ENCODE measurements at regions not wholly inside any gene's neighbourhood (a gene's known extent, or its start where the extent isn't known, plus 50 kb on each side); places are given as distances from the start of the nearest gene placed in this dataset.
"Not testable (repeated sequence)": the region's sequence is repeated elsewhere in the genome, so short reads cannot be mapped to it uniquely, and the experiment has no call there.

GRCh38 chr7:89621925-89622641, 532.2 kb upstream of the STEAP1 start:
- TF ChIP-seq CTCF (IDR thresholded peaks at IDR 0.05; ENCODE audit: unreplicated experiment) = no peak
- no peak for DNase-seq (ENCODE audit: low spot score)
- Mint-ChIP-seq H3K27ac (ENCODE audit: unreplicated experiment) (no peak overlapping the region), H3K36me3 (ENCODE audit: low read depth, unreplicated experiment) (no peaks in the 10 kb centered on the region), H3K4me1 (ENCODE audit: unreplicated experiment) (peaks cover 4% of the 10 kb centered on the region), H3K4me3 (ENCODE audit: unreplicated experiment) (no peak overlapping the region), H3K9me3 (ENCODE audit: unreplicated experiment) (no peaks in the 10 kb centered on the region), H3K27me3 (ENCODE audit: unreplicated experiment) (peaks cover 1% of the 10 kb centered on the region)

- Mint-ChIP-seq H3K9me3 (ENCODE audit: unreplicated experiment) (no peaks in the 10 kb centered on the region), H3K27me3 (ENCODE audit: unreplicated experiment) (peaks cover 1% of the 10 kb centered on the region), H3K27ac (ENCODE audit: unreplicated experiment) (no peak overlapping the region), H3K4me3 (ENCODE audit: unreplicated experiment) (no peak overlapping the region), H3K4me1 (ENCODE audit: unreplicated experiment) (peaks cover 4% of the 10 kb centered on the region), H3K36me3 (ENCODE audit: low read depth, unreplicated experiment) (no peaks in the 10 kb centered on the region)
- TF ChIP-seq CTCF (IDR thresholded peaks at IDR 0.05; ENCODE audit: unreplicated experiment) = peak; percentile 76
- peak; percentile 26 for DNase-seq (ENCODE audit: low spot score)
Measured at GRCh38 chr7:89623018-89623672, 531.1 kb upstream of the STEAP1 start.

- DNase-seq (ENCODE audit: low spot score); H3K9me3 Mint-ChIP-seq (ENCODE audit: unreplicated experiment); H3K27me3 Mint-ChIP-seq (ENCODE audit: unreplicated experiment); H3K27ac Mint-ChIP-seq (ENCODE audit: unreplicated experiment); H3K4me3 Mint-ChIP-seq (ENCODE audit: unreplicated experiment); H3K4me1 Mint-ChIP-seq (ENCODE audit: unreplicated experiment); H3K36me3 Mint-ChIP-seq (ENCODE audit: low read depth, unreplicated experiment): not testable (repeated sequence)
Measured at GRCh38 chr7:89624155-89624554, 530.1 kb upstream of the STEAP1 start.

- no peak for TF ChIP-seq CTCF (IDR thresholded peaks at IDR 0.05; ENCODE audit: unreplicated experiment)
- Mint-ChIP-seq H3K27me3 (ENCODE audit: unreplicated experiment) (no peaks in the 10 kb centered on the region), H3K9me3 (ENCODE audit: unreplicated experiment) (no peaks in the 10 kb centered on the region), H3K27ac (ENCODE audit: unreplicated experiment) (no peak overlapping the region), H3K4me3 (ENCODE audit: unreplicated experiment) (no peak overlapping the region), H3K36me3 (ENCODE audit: low read depth, unreplicated experiment) (no peaks in the 10 kb centered on the region), H3K4me1 (ENCODE audit: unreplicated experiment) (peaks cover 9% of the 10 kb centered on the region)
- DNase-seq (ENCODE audit: low spot score) = no peak
Measured at GRCh38 chr7:89648509-89648908, 505.8 kb upstream of the STEAP1 start.

- Mint-ChIP-seq H3K27ac (ENCODE audit: unreplicated experiment) (no peak overlapping the region), H3K9me3 (ENCODE audit: unreplicated experiment) (no peaks in the 10 kb centered on the region), H3K27me3 (ENCODE audit: unreplicated experiment) (no peaks in the 10 kb centered on the region), H3K4me3 (ENCODE audit: unreplicated experiment) (no peak overlapping the region), H3K36me3 (ENCODE audit: low read depth, unreplicated experiment) (no peaks in the 10 kb centered on the region), H3K4me1 (ENCODE audit: unreplicated experiment) (peaks cover 2% of the 10 kb centered on the region)
- no peak for TF ChIP-seq CTCF (IDR thresholded peaks at IDR 0.05; ENCODE audit: unreplicated experiment)
- no peak for DNase-seq (ENCODE audit: low spot score)
Measured at GRCh38 chr7:89655946-89656345, 498.3 kb upstream of the STEAP1 start.
